OCI-LY3 (cell line): ENCODE measurements at regions not wholly inside any gene's neighbourhood (a gene's known extent, or its start where the extent isn't known, plus 50 kb on each side); places are given as distances from the start of the nearest gene placed in this dataset.

ENCODE experiments used
- H2AFZ ChIP-seq: fragments of 200-600, 300-600 bp; shearing (Covaris generic); 2 replicates; pipeline ENCODE4 v1.6.0; 2014; ENCODE audit warnings: antibody characterized with exemption, low read depth, low read length
- H3K27ac ChIP-seq: fragments of 200-600, 300-600 bp; sonication (generic); 2 replicates; pipeline ENCODE4 v1.5.1; 2014; ENCODE audit warnings: mild to moderate bottlenecking, low read length, moderate library complexity, mixed read lengths
- H3K27me3 ChIP-seq: fragments of 200-600, 300-600 bp; sonication (generic); 2 replicates; pipeline ENCODE4 v1.6.1; 2014; ENCODE audit warnings: low read depth, low read length, mixed read lengths
- H3K36me3 ChIP-seq: fragments of 200-600, 300-600 bp; sonication (generic); replicated peaks from 2 replicates; pipeline ENCODE3; 2014; ENCODE audit warnings: low read depth, low read length, mixed read lengths
- H3K4me1 ChIP-seq: fragments of 300-600, 200-600 bp; sonication (generic); 2 replicates; pipeline ENCODE4 v1.6.1; 2014; ENCODE audit warnings: low read length, mixed read lengths
- H3K4me2 ChIP-seq: fragments of 200-600, 300-600 bp; sonication (generic); 2 replicates; pipeline ENCODE4 v1.6.1; 2014; ENCODE audit warnings: low read length, mixed read lengths
- H3K4me3 ChIP-seq: fragments of 300-600, 200-600 bp; sonication (generic); 2 replicates; pipeline ENCODE4 v1.5.1; 2014; ENCODE audit warnings: antibody characterized with exemption, mild to moderate bottlenecking, low read length, moderate library complexity
- H3K79me2 ChIP-seq: fragments of 300-600, 200-600 bp; shearing (Covaris generic); 2 replicates; pipeline ENCODE4 v1.6.1; 2014; ENCODE audit warnings: mild to moderate bottlenecking, low read length, mixed read lengths
- H3K9ac ChIP-seq: fragments of 300-600, 200-600 bp; shearing (Covaris generic); 2 replicates; pipeline ENCODE4 v1.6.0; 2014; ENCODE audit warnings: mild to moderate bottlenecking, low read length, moderate library complexity
- H3K9me3 ChIP-seq: fragments of 200-600, 300-600 bp; shearing (Covaris generic); 2 replicates; pipeline ENCODE4 v1.6.1; 2014; ENCODE audit warnings: low read length, mixed read lengths; ENCODE audit not compliant: insufficient read depth
- H4K20me1 ChIP-seq: fragments of 200-600, 300-600 bp; sonication (generic); 2 replicates; pipeline ENCODE4 v1.6.1; 2016; ENCODE audit warnings: low read length, mixed read lengths; ENCODE audit not compliant: insufficient read depth
- CTCF ChIP-seq: fragments of 200-600, 300-600 bp; sonication (generic); IDR thresholded peaks from 2 replicates; pipeline ENCODE4 v1.5.1; 2014; ENCODE audit warnings: antibody characterized with exemption, low read length, low read depth
- EZH2phosphoT487 ChIP-seq: fragments of 200-600 bp; shearing (Covaris generic); IDR thresholded peaks from 2 replicates; pipeline ENCODE4 v1.6.1; 2018; ENCODE audit warnings: antibody characterized with exemption, mixed run types, low read depth

- Histone ChIP-seq H3K9me3 (no peaks in the 10 kb centered on the region), H3K9ac (peak overlapping the region; percentile 32), H3K27me3 (no peaks in the 10 kb centered on the region), H3K4me3 (peak overlapping the region; percentile 26), H3K79me2 (peaks cover 8% of the 10 kb centered on the region; the same call in 1 of the 2 replicates), H3K4me1 (peaks cover 45% of the 10 kb centered on the region), H3K36me3 (no peaks in the 10 kb centered on the region), H4K20me1 (no peaks in the 10 kb centered on the region), H3K27ac (peak overlapping the region; percentile 34), H3K4me2 (peak overlapping the region; percentile 64), H2AFZ (peak overlapping the region; percentile 72)
- TF ChIP-seq CTCF = no peak
- no peak for TF ChIP-seq EZH2phosphoT487
Observed at GRCh38 chr3:144142151-144142840, 170.7 kb downstream of the DIPK2A start.

- Histone ChIP-seq H3K36me3 (no peaks in the 10 kb centered on the region), H3K4me1 (no peaks in the 10 kb centered on the region), H2AFZ (no peak overlapping the region), H3K79me2 (no peaks in the 10 kb centered on the region), H4K20me1 (no peaks in the 10 kb centered on the region), H3K9me3 (no peaks in the 10 kb centered on the region), H3K4me3 (no peak overlapping the region), H3K4me2 (no peak overlapping the region), H3K27me3 (no peaks in the 10 kb centered on the region), H3K9ac (no peak overlapping the region), H3K27ac (no peak overlapping the region)
- TF ChIP-seq EZH2phosphoT487 (no peak), CTCF (no peak)
Observed at GRCh38 chr3:144148356-144148755, 176.7 kb downstream of the DIPK2A start.

GRCh38 chr3:144151983-144152382 lies 180.4 kb downstream of the DIPK2A start:
- H3K27ac ChIP-seq = no peak overlapping the region
- no peak overlapping the region for H3K9ac ChIP-seq
- no peaks in the 10 kb centered on the region for H4K20me1 ChIP-seq
- H3K27me3 ChIP-seq = no peaks in the 10 kb centered on the region
- H2AFZ ChIP-seq = no peak overlapping the region
- no peaks in the 10 kb centered on the region for H3K4me1 ChIP-seq
- H3K9me3 ChIP-seq = no peaks in the 10 kb centered on the region
- no peaks in the 10 kb centered on the region for H3K79me2 ChIP-seq
- no peaks in the 10 kb centered on the region for H3K36me3 ChIP-seq
- no peak overlapping the region for H3K4me3 ChIP-seq
- TF ChIP-seq CTCF = no peak
- no peak for TF ChIP-seq EZH2phosphoT487
- no peak overlapping the region for H3K4me2 ChIP-seq

GRCh38 chr3:144160627-144161026 lies 189.0 kb downstream of the DIPK2A start:
- 0 out of 2 replicates have a peak, but pooled peaks cover 3% of the 10 kb centered on the region for H3K79me2 ChIP-seq
- H3K27ac ChIP-seq = no peak overlapping the region
- no peaks in the 10 kb centered on the region for H4K20me1 ChIP-seq
- H3K9me3 ChIP-seq = peaks cover 5% of the 10 kb centered on the region; the same call in 1 of the 2 replicates
- TF ChIP-seq EZH2phosphoT487 = no peak
- no peak for TF ChIP-seq CTCF
- H3K27me3 ChIP-seq = no peaks in the 10 kb centered on the region
- peaks cover 21% of the 10 kb centered on the region for H3K4me1 ChIP-seq
- H3K4me3 ChIP-seq = no peak overlapping the region
- no peak overlapping the region for H2AFZ ChIP-seq
- H3K9ac ChIP-seq = no peak overlapping the region
- peaks cover 3% of the 10 kb centered on the region for H3K36me3 ChIP-seq
- no peak overlapping the region for H3K4me2 ChIP-seq
